HT1080 (cell line): ENCODE measurements at regions not wholly inside any gene's neighbourhood (a gene's known extent, or its start where the extent isn't known, plus 50 kb on each side); places are given as distances from the start of the nearest gene placed in this dataset.

Source experiments
- DNase-seq: peaks from one replicate; pipeline ENCODE4 v3.0.0-alpha.2; 2015; ENCODE audit warnings: low read depth

- peak; percentile 44 for DNase-seq
These were observed 254.4 kb upstream of the ZPLD1 start for GRCh38 chr3:102180280-102180931.

GRCh38 chr3:102181175-102181920 is 253.5 kb upstream of the ZPLD1 start:
- DNase-seq, result no peak

- DNase-seq, result no peak
These were observed 252.7 kb upstream of the ZPLD1 start for GRCh38 chr3:102182162-102182561.

GRCh38 chr3:102183186-102183585 is 251.6 kb upstream of the ZPLD1 start:
- DNase-seq, result no peak

GRCh38 chr3:102183623-102184022 is 251.2 kb upstream of the ZPLD1 start:
- no peak for DNase-seq

- DNase-seq, result no peak
These were observed 245.3 kb upstream of the ZPLD1 start for GRCh38 chr3:102189541-102189940.

GRCh38 chr3:102189956-102190723 is 244.7 kb upstream of the ZPLD1 start:
- no peak for DNase-seq

GRCh38 chr3:102192575-102192974 is 242.2 kb upstream of the ZPLD1 start:
- DNase-seq, result no peak

- DNase-seq, result no peak
These were observed 241.6 kb upstream of the ZPLD1 start for GRCh38 chr3:102193255-102193654.

- DNase-seq, result no peak
These were observed 240.8 kb upstream of the ZPLD1 start for GRCh38 chr3:102194001-102194400.

GRCh38 chr3:102194760-102195159 is 240.1 kb upstream of the ZPLD1 start:
- no peak for DNase-seq

- peak; percentile 54 for DNase-seq
These were observed 239.4 kb upstream of the ZPLD1 start for GRCh38 chr3:102195198-102195948.

GRCh38 chr3:102200126-102200525 is 234.7 kb upstream of the ZPLD1 start:
- peak; percentile 49 for DNase-seq

GRCh38 chr3:102200560-102200959 is 234.3 kb upstream of the ZPLD1 start:
- no peak for DNase-seq

GRCh38 chr3:102205647-102206046 is 229.2 kb upstream of the ZPLD1 start:
- no peak for DNase-seq

- peak; percentile 14 for DNase-seq
These were observed 228.2 kb upstream of the ZPLD1 start for GRCh38 chr3:102206511-102207031.

- no peak for DNase-seq
These were observed 227.7 kb upstream of the ZPLD1 start for GRCh38 chr3:102207151-102207571.

- DNase-seq, result no peak
These were observed 219.6 kb upstream of the ZPLD1 start for GRCh38 chr3:102215166-102215565.

- DNase-seq, result no peak
These were observed 211.7 kb upstream of the ZPLD1 start for GRCh38 chr3:102223132-102223531.

- DNase-seq, result peak; percentile 22
These were observed 210.6 kb upstream of the ZPLD1 start for GRCh38 chr3:102224171-102224570.

GRCh38 chr3:102225005-102225404 is 209.8 kb upstream of the ZPLD1 start:
- no peak for DNase-seq
